Upper lobe of left lung (tissue), 4 donors: ENCODE measurements at regions not wholly inside any gene's neighbourhood (a gene's known extent, or its start where the extent isn't known, plus 50 kb on each side); places are given as distances from the start of the nearest gene placed in this dataset.

Experiments
- CTCF ChIP-seq, 6 experiments: fragments of 450-650 bp in 4 of 6; fragments of 200-600 bp in 2 of 6; sonication (generic) in 2 of 6; IDR thresholded peaks; one replicate each; pipeline ENCODE4 v1.5.1; 2016 to 2019; ENCODE audit warnings: antibody characterized with exemption in 6 of 6
- POLR2A ChIP-seq, 4 donors: fragments of 450-650 bp; IDR thresholded peaks; one replicate each; pipeline ENCODE4 v1.5.1; 2016 to 2017; ENCODE audit warnings: antibody characterized with exemption in 4 of 4, mild to moderate bottlenecking in 2 of 4
- POLR2AphosphoS5 ChIP-seq, 2 donors: sonication (generic); formaldehyde crosslinking; IDR thresholded peaks; one replicate each; pipeline ENCODE4 v1.5.1; 2017; ENCODE audit warnings: antibody characterized with exemption in 2 of 2

GRCh38 chr1:187281085-187281484, 452.3 kb downstream of the PLA2G4A start:
- no peak for TF ChIP-seq CTCF (IDR thresholded peaks at IDR 0.05)
- TF ChIP-seq POLR2AphosphoS5 (IDR thresholded peaks at IDR 0.05): no peak
- no peak for TF ChIP-seq POLR2A (IDR thresholded peaks at IDR 0.05)
